Activated CD4-positive, alpha-beta T cell treated with anti-CD3 and anti-CD28 coated beads, Interleukin-2, amount 50 U/mL, for 24 hours (primary cell): ENCODE measurements at regions not wholly inside any gene's neighbourhood (a gene's known extent, or its start where the extent isn't known, plus 50 kb on each side); places are given as distances from the start of the nearest gene placed in this dataset.
"Not testable (repeated sequence)": the region's sequence is repeated elsewhere in the genome, so short reads cannot be mapped to it uniquely, and the experiment has no call there.

ENCODE experiments used
- DNase-seq, 2 donors: peaks; one replicate each; pipeline ENCODE4 v3.0.0-alpha.2; 2020; ENCODE audit warnings: low read depth in 1 of 2, low spot score in 1 of 2

DNA sequence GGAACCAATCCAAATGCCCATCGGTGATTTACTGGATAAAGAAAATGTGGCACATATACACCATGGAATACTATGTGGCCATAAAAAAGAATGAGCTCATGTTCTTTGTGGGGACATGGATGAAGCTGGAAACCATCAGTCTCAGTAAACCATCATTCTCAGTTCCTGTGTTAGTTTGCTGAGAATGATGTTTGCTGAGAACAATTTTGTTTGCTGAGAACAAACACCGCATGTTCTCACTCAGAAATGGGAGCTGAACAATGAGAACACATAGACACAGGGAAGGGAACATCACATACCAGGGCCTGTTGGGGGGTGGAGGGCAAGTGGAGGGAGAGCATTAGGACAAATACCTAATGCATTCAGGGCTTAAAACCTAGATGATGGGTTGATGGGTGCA is 185.5 kb downstream of the ANXA1 start:
- DNase-seq = not testable (repeated sequence)

DNA sequence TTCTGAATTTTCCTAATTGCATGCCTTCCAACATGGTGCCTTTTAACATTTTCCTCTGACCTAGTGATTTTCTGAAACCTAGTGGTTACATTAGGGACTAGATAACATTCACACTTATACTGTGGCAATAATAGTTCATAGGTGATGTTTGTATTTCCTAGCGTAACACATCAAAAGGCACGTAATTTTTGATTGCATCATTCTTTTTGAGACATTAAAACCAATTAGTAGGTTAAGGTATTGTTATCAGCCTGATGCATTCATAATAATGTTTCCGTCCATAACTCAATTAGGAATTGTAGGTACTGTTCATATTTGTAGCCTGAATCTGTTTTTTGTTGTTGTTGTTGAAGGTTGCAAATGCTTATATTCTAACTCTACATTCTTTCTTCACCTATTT is 192.4 kb downstream of the ANXA1 start:
- no peak for DNase-seq

- DNase-seq = no peak
Observed at GRCh38 chr9:73347123-73347522, 195.5 kb downstream of the ANXA1 start.

DNA sequence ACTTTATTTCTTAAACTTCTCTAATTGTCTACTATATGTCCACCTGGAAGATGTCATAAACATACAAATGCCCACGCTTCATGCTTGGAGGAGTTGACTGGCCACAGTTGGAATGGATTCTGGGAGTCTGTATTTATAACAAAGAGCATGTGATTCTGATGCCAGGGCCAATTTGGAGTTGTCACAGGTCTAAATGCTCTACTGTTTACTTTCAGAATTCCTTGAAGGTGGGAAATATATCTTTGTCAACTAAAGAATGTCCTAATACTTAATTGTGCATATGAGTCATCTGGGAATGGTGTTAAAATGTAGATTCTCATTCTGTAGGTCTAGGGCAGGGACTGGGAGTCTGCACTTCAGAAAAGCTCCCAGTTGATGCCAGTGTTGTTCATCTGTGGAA is 196.1 kb downstream of the ANXA1 start:
- DNase-seq = no peak

DNA sequence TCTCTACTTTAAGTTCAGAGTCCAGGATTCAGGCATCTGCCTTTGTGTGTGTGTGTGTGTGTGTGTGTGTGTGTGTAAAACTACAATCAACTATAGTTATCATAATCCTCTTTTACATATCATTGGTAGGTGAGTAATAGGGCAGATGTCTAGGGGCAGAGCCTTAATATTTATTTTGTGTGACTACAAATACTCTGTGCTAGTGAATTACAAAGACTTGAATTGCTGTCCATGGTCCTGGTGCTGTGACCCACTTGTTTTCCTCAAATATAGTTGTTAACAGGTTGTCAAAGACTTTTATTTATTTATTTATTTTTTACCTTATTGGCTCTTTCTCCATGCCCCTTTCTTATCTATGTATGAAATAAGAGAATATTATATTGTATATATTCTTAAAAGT is 196.8 kb downstream of the ANXA1 start:
- no peak for DNase-seq

- no peak for DNase-seq
Observed at GRCh38 chr9:73349476-73349875, 197.8 kb downstream of the ANXA1 start.

GRCh38 chr9:73357607-73358006 is 205.9 kb downstream of the ANXA1 start:
- DNase-seq = no peak

DNA sequence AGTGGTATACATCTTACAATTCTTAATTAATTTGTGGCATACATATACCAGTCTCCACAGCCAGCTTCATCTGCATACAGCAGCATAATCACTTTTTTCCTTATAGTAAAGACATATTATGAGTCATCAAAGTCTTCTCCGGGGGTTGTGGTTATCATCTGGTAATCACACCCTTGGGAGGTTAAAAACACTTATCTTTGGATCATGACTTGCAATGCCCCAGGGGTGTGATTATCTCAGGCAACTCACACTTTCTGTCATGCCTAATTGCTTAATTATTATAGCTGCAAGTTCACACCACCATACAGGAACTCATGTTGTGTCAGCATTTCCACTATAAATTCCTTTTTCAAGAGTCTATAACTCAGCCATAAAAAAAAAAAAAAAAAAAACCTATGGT is 218.4 kb downstream of the ANXA1 start:
- no peak for DNase-seq

DNA sequence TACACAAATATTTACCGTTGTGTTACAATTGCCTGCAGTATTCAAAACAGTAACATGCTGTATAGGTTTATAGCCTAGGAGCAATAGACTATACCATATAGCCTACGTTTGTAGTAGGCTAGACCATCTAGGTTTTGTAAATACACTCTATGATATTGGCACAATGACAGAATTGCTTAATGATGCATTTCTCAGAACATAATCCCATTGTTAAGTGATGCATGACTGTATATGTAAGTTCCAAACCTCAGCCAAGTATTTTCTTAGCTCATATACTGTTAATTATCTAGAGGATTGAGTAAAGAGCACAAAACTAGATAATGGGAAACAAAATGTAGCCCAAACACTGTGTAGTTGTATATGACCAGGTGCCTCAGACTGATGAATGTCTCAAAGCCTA is 220.1 kb downstream of the ANXA1 start:
- no peak for DNase-seq

- no peak for DNase-seq
Observed at GRCh38 chr9:73380411-73380810, 228.7 kb downstream of the ANXA1 start.

GRCh38 chr9:73402081-73403028 is 250.7 kb downstream of the ANXA1 start:
- no peak for DNase-seq

DNA sequence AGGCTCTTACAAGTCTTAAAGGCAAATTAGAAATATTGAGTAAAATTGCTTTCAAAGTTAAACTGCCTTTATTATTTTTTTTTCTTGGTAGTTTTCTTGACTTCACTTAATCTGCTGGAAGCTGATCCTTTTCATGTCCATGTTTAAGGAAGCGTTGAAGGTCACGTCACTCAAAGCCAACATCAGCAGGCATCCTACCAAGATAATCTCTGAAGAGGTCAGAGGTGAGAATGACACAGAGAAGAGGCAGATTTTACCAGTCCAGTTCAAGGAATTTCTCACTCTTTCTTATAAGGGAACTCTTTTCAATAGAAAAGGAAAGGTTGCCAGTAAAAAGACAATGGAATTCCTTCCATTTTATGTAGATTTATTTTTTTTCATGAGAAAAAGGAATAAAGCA is 259.8 kb downstream of the ANXA1 start:
- no peak for DNase-seq

GRCh38 chr9:73412874-73413273 is 261.2 kb downstream of the ANXA1 start:
- DNase-seq = no peak

DNA sequence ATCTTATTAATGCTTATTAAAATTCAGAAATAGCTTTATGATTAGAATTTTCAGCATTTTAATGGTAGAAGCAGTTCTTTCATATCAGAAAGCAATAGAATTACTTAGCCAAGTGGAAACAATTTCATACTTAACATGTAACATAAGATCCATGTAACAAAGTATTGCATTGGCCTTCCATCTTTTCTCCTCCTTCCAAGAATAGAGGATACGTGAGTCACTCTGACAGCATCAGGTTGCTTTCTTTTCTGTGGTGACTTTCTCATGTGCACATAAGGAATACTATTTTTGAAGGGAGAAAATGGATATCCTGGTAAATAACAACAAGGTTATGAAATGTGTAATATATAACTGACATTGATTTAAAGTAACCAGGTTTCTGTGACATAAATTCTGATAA is 272.2 kb downstream of the ANXA1 start:
- DNase-seq = no peak

GRCh38 chr9:73426269-73426668 is 274.6 kb downstream of the ANXA1 start:
- DNase-seq = no peak

DNA sequence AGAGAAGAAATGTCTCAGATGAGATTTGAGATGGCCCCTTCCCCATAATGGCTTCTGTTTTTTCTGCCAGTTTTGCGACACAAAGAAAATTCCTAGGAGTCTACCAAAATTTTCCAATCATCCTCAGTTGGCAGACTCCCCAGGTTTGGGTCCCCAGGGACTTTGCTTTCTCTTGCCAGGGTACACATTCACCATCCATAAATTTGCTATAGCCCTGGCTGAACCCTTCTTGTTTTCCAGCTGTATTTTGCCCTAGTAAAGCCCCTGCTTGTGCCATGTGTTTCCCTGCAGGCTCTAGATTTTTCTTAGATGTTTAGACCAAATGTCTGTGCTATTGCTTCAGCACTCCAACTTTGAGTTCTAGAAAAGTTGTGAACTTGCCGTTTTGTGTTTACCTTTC is 283.2 kb downstream of the ANXA1 start:
- DNase-seq = no peak

- no peak for DNase-seq
Observed at GRCh38 chr9:73437758-73438157, 286.1 kb downstream of the ANXA1 start.

DNA sequence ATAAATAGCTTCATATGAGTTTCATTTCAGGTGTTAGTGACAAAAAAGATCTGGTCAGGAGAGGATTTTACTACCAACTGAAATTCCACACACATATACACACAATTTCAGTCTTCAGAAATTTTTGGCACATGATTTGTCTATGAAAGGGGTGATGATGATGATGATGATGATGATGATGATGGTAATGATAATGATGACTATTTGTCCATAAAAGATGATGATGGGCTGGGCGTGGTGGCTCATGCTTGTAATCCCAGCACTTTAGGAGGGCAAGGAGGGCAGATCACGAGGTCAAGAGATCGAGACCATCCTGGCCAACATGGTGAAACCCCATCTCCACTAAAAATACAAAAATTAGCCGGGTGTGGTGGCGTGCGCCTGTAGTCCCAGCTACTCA is 288.2 kb downstream of the ANXA1 start:
- DNase-seq = not testable (repeated sequence)

GRCh38 chr9:73441223-73441622 is 289.6 kb downstream of the ANXA1 start:
- no peak for DNase-seq

DNA sequence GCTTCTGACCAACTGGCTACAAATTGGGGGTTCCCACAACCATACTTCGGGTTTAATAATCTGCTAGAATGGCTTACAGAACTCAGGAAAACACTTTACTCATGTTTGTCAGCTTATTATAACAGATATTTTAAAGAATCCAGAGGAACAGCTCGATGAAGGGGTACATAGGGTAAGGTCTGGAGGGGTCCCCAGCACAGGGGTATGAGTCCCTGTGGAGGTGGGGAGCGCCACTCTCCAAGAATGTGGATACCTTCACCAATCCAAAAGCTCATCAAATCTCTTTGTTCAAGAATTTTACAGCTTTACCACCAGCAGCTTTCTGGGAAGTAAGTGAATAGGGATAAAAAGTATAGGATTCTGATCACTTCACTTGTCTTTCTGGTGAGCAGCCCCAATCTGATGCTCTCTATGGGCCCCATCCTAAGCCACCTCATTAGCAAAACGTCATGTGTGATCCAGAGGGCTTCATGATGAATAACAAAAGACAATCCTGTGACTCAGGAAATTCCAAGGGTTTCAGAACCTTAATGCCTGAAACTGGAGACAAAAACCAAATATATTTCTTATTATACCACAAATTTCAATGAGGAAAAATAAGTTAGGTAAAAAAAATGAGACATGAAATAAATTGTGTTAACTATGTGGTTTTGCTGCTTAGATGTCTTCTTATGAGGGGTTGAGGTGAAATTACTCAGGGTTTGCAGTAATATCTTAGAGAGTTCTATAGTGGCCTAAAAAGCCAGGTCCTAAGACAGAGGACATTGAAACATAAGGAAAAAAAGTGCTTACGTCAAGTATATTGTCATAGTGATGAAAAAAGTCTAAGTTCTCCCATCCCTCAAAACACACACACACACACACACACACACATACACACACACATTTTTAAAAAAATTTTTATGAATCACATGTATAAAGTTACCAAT is 290.5 kb downstream of the ANXA1 start:
- DNase-seq = no peak

DNA sequence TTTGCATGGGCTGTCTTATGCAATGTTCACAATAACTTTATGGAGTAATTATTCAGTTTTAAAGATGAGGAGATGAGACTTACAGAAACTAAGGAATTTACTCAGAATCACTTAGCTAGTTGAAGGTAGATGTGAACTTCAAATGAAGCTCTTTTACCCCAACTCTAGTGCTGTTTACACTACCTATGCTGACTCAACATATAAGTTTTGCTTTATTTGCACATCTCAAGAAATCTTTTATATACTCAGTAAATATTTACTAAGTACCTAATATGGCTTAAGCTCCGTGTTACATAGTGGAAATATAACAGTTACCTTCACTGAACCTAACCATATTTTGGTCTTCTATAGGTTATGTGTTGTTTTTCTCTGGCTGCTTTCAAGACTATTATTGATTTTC is 293.2 kb downstream of the ANXA1 start:
- DNase-seq = no peak

DNA sequence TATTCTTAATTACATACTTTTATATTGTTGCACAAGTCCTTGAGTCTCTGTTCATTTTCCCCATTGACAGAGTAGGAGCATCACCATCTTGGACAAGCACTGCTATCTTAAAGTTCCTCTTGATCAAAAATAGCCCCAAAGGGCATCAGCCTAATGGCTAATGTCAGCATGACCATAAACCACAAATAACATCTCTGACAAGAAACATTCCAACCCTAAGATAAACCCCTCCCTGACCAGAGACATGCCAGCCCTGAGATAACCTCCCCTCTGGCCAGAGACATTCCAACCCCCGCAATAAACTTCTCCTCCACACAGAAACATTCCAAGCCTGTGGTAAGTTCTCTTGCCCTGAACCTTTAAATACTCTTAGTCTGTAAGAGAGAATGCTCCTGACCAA is 293.7 kb downstream of the ANXA1 start:
- not testable (repeated sequence) for DNase-seq
